ENCODE measurements at regions not wholly inside any gene's neighbourhood (a gene's known extent, or its start where the extent isn't known, plus 50 kb on each side); places are given as distances from the start of the nearest gene placed in this dataset.

- no peak overlapping the region for H3K27ac ChIP-seq (ENCODE audit: control insufficient read depth, insufficient read depth, low read length)
- H3K4me1 ChIP-seq (ENCODE audit: control insufficient read depth, extremely low read depth, insufficient read depth, low read length): no peaks in the 10 kb centered on the region
- H3K79me2 ChIP-seq (ENCODE audit: control insufficient read depth, insufficient read depth, low read length): no peaks in the 10 kb centered on the region
- DNase-seq (ENCODE audit: low read depth, low spot score): no peak
- no peaks in the 10 kb centered on the region for H3K27me3 ChIP-seq (ENCODE audit: control insufficient read depth, extremely low read depth, insufficient read depth, low read length)
- dilution Hi-C loops (cut with MboI; ENCODE audit: extremely low pct_ligation_motif_present, low sequenced_read_pairs): no loop called here
- no peak for FAIRE-seq
- no peak overlapping the region for H3K4me3 ChIP-seq (ENCODE audit: control insufficient read depth in 2 of 3, extremely low read depth in 1 of 3, insufficient read depth in 2 of 3, low read depth in 1 of 3, low read length in 3 of 3)
- no peak overlapping the region for H3K4me2 ChIP-seq (ENCODE audit: control insufficient read depth, extremely low read depth, insufficient read depth, low read depth, low read length)
- H3K9me1 ChIP-seq (ENCODE audit: control insufficient read depth, extremely low read depth, insufficient read depth, low read length): no peaks in the 10 kb centered on the region
- H3K36me3 ChIP-seq (ENCODE audit: control insufficient read depth in 2 of 2, extremely low read depth in 1 of 2, insufficient read depth in 2 of 2, low read length in 2 of 2): no peaks in the 10 kb centered on the region
- no peaks in the 10 kb centered on the region for H3K9me3 ChIP-seq (ENCODE audit: control insufficient read depth, low read depth, low read length)
- H3K9ac ChIP-seq (ENCODE audit: control insufficient read depth, extremely low read depth, insufficient read depth, low read length): no peak overlapping the region
- H2AFZ ChIP-seq (ENCODE audit: control insufficient read depth, low read length): no peak overlapping the region
- TF ChIP-seq EZH2 (IDR thresholded peaks at IDR 0.05; ENCODE audit: low read length): no peak
- TF ChIP-seq CTCF (optimal IDR thresholded peaks at IDR 0.05 in 1 of 3, IDR thresholded peaks at IDR 0.05 in 1 of 3, conservative IDR thresholded peaks at IDR 0.05 in 1 of 3; ENCODE audit: extremely low read depth in 1 of 3, insufficient read depth in 2 of 3, low read length in 3 of 3): no peak
- no peaks in the 10 kb centered on the region for H4K20me1 ChIP-seq (ENCODE audit: control insufficient read depth, extremely low read depth, insufficient read depth, low read length)
Observed at GRCh38 chr2:136392897-136393505, 275.1 kb upstream of the CXCR4 start.

- DNase-seq (ENCODE audit: low read depth, low spot score) (no peak), FAIRE-seq (no peak)
- dilution Hi-C loops (cut with MboI; ENCODE audit: extremely low pct_ligation_motif_present, low sequenced_read_pairs): no loop called here
- H3K9me1 ChIP-seq (ENCODE audit: control insufficient read depth, extremely low read depth, insufficient read depth, low read length): no peaks in the 10 kb centered on the region
- no peaks in the 10 kb centered on the region for H3K4me1 ChIP-seq (ENCODE audit: control insufficient read depth, extremely low read depth, insufficient read depth, low read length)
- no peaks in the 10 kb centered on the region for H3K9me3 ChIP-seq (ENCODE audit: control insufficient read depth, low read depth, low read length)
- H2AFZ ChIP-seq (ENCODE audit: control insufficient read depth, low read length): no peak overlapping the region
- TF ChIP-seq CTCF (optimal IDR thresholded peaks at IDR 0.05 in 1 of 3, IDR thresholded peaks at IDR 0.05 in 1 of 3, conservative IDR thresholded peaks at IDR 0.05 in 1 of 3; ENCODE audit: extremely low read depth in 1 of 3, insufficient read depth in 2 of 3, low read length in 3 of 3): no peak
- TF ChIP-seq EZH2 (IDR thresholded peaks at IDR 0.05; ENCODE audit: low read length): no peak
- H3K27me3 ChIP-seq (ENCODE audit: control insufficient read depth, extremely low read depth, insufficient read depth, low read length): no peaks in the 10 kb centered on the region
- no peak overlapping the region for H3K27ac ChIP-seq (ENCODE audit: control insufficient read depth, insufficient read depth, low read length)
- H4K20me1 ChIP-seq (ENCODE audit: control insufficient read depth, extremely low read depth, insufficient read depth, low read length): no peaks in the 10 kb centered on the region
- H3K79me2 ChIP-seq (ENCODE audit: control insufficient read depth, insufficient read depth, low read length): no peaks in the 10 kb centered on the region
- no peak overlapping the region for H3K4me3 ChIP-seq (ENCODE audit: control insufficient read depth in 2 of 3, extremely low read depth in 1 of 3, insufficient read depth in 2 of 3, low read depth in 1 of 3, low read length in 3 of 3)
- no peaks in the 10 kb centered on the region for H3K36me3 ChIP-seq (ENCODE audit: control insufficient read depth in 2 of 2, extremely low read depth in 1 of 2, insufficient read depth in 2 of 2, low read length in 2 of 2)
- H3K4me2 ChIP-seq (ENCODE audit: control insufficient read depth, extremely low read depth, insufficient read depth, low read depth, low read length): no peak overlapping the region
- no peak overlapping the region for H3K9ac ChIP-seq (ENCODE audit: control insufficient read depth, extremely low read depth, insufficient read depth, low read length)
Observed at GRCh38 chr2:136389809-136390208, 271.9 kb upstream of the CXCR4 start.

Data from keratinocyte (primary cell).